Sigmoid colon (tissue), 3 donors: ENCODE measurements at regions not wholly inside any gene's neighbourhood (a gene's known extent, or its start where the extent isn't known, plus 50 kb on each side); places are given as distances from the start of the nearest gene placed in this dataset.

Experiments used
- POLR2A ChIP-seq, 2 donors: fragments of 450-650 bp; IDR thresholded peaks; one replicate each; pipeline ENCODE4 v1.6.1; 2016; ENCODE audit warnings: antibody characterized with exemption in 2 of 2, mild to moderate bottlenecking in 2 of 2, moderate library complexity in 2 of 2
- TF ChIP-seq, protein P1 (sequence below), 4 experiments: fragments of 450-650 bp in 3 of 4; fragments of 200-600 bp in 1 of 4; IDR thresholded peaks; one replicate each; pipeline ENCODE4 v1.5.1; 2016 to 2019; ENCODE audit warnings: antibody characterized with exemption in 4 of 4, mild to moderate bottlenecking in 3 of 4, moderate library complexity in 2 of 4

- no peak for TF ChIP-seq POLR2A (IDR thresholded peaks at IDR 0.05)
- TF ChIP-seq, protein P1, sequence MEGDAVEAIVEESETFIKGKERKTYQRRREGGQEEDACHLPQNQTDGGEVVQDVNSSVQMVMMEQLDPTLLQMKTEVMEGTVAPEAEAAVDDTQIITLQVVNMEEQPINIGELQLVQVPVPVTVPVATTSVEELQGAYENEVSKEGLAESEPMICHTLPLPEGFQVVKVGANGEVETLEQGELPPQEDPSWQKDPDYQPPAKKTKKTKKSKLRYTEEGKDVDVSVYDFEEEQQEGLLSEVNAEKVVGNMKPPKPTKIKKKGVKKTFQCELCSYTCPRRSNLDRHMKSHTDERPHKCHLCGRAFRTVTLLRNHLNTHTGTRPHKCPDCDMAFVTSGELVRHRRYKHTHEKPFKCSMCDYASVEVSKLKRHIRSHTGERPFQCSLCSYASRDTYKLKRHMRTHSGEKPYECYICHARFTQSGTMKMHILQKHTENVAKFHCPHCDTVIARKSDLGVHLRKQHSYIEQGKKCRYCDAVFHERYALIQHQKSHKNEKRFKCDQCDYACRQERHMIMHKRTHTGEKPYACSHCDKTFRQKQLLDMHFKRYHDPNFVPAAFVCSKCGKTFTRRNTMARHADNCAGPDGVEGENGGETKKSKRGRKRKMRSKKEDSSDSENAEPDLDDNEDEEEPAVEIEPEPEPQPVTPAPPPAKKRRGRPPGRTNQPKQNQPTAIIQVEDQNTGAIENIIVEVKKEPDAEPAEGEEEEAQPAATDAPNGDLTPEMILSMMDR (IDR thresholded peaks at IDR 0.05) = no peak
Measured at GRCh38 chr17:13879961-13880466, 189.3 kb upstream of the COX10 start.
